Stimulated activated effector memory CD8-positive, alpha-beta T cell treated with anti-CD3 and anti-CD28 coated beads, Interleukin-12 subunit alpha, Interleukin-12 subunit beta, amount 100 ng/mL, for 72 hours (primary cell): ENCODE measurements at regions not wholly inside any gene's neighbourhood (a gene's known extent, or its start where the extent isn't known, plus 50 kb on each side); places are given as distances from the start of the nearest gene placed in this dataset.

Experiments
- ATAC-seq: fragments of 150-1000 bp; cut with Tn5 transposase; 2 replicates; pipeline ENCODE4 v1.10.0; 2021
- DNase-seq, 2 donors: peaks; one replicate each; pipeline ENCODE4 v3.0.0; 2021 to 2022; ENCODE audit warnings: low spot score in 2 of 2
- H3K27ac Mint-ChIP-seq: one replicate; pipeline ENCODE4 v1.8.0; 2022; ENCODE audit warnings: mild to moderate bottlenecking, mixed read lengths
- H3K36me3 Mint-ChIP-seq: one replicate; pipeline ENCODE4 v1.8.0; 2022; ENCODE audit warnings: mild to moderate bottlenecking, mixed read lengths
- H3K4me1 Mint-ChIP-seq: one replicate; pipeline ENCODE4 v1.8.0; 2022; ENCODE audit warnings: mixed read lengths
- H3K4me3 Mint-ChIP-seq: one replicate; pipeline ENCODE4 v1.8.0; 2022; ENCODE audit warnings: mild to moderate bottlenecking, mixed read lengths
- H3K9me3 Mint-ChIP-seq: one replicate; pipeline ENCODE4 v1.8.0; 2022; ENCODE audit warnings: mixed read lengths

DNA sequence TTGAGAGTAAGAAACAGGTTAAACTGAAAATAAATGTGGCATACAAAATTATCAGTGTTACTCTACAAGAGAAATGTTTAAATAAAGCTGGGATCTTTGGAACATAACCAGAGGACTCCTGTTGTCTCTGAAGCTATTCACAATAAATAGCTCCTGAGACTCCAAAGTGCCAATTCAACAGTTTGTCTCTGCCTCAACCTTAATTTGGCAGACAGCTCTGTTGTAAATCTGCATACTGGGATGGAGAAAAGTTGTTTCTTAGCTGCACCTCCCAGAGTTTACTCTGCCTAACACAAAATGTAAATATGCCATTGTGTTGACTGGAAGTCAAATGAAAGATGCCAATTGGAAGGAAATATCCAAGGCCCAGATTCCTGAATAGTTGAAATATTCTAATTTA lies 238.5 kb upstream of the EPHA4 start:
- H3K36me3 Mint-ChIP-seq: no peaks in the 10 kb centered on the region
- peaks cover 3% of the 10 kb centered on the region for H3K9me3 Mint-ChIP-seq
- no peak overlapping the region for H3K4me3 Mint-ChIP-seq
- no peak for DNase-seq
- no peaks in the 10 kb centered on the region for H3K4me1 Mint-ChIP-seq
- no peak overlapping the region for H3K27ac Mint-ChIP-seq
- ATAC-seq: no peak

DNA sequence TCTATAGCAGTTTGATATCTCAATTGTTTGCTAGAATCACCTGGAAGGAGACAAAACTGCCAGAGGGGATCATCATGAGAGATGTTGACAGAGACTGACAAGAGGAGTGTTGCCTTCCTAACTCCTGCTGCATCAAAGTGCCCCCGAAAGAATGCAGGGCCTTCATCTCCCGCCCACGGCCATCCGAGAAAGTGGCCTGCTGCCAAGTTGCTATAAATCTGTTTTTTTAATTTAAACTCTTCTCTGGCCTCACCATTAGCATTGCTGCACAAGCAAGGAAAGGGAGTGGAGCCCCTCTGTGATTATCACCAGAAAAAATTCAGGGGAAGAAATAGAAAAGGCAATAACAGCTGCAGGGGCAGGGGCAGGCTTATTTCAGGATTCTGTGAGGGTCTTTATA lies 238.1 kb upstream of the EPHA4 start:
- ATAC-seq: no peak
- Mint-ChIP-seq H3K27ac (no peak overlapping the region), H3K36me3 (no peaks in the 10 kb centered on the region)

DNA sequence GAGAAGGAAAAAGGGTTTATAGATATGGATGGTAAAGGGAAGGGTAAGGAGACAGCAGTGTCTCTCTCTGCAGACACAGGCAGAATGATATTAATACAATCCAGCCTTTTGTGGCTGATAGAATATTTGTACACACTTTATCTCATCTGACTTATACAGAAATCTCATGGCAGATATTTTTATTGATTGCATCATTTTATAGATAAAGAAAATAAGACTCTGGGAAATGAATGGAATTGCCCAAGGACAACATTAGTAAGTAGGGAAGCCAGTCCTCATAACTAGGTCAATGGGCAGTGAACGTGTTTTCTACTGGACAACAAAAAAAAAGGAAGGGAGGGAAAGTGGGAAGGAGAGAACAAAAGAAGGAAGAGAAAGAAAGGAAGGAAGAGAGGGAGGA lies 236.4 kb upstream of the EPHA4 start:
- H3K4me1 Mint-ChIP-seq: no peaks in the 10 kb centered on the region
- no peak overlapping the region for H3K27ac Mint-ChIP-seq
- peaks cover 3% of the 10 kb centered on the region for H3K9me3 Mint-ChIP-seq
- no peaks in the 10 kb centered on the region for H3K36me3 Mint-ChIP-seq
- no peak for ATAC-seq
- DNase-seq: no peak
- no peak overlapping the region for H3K4me3 Mint-ChIP-seq

More for the DNA sequence above, 238.1 kb upstream of the EPHA4 start:
- H3K9me3 Mint-ChIP-seq: peaks cover 3% of the 10 kb centered on the region
- DNase-seq: no peak
- no peaks in the 10 kb centered on the region for H3K4me1 Mint-ChIP-seq
- H3K4me3 Mint-ChIP-seq: no peak overlapping the region

DNA sequence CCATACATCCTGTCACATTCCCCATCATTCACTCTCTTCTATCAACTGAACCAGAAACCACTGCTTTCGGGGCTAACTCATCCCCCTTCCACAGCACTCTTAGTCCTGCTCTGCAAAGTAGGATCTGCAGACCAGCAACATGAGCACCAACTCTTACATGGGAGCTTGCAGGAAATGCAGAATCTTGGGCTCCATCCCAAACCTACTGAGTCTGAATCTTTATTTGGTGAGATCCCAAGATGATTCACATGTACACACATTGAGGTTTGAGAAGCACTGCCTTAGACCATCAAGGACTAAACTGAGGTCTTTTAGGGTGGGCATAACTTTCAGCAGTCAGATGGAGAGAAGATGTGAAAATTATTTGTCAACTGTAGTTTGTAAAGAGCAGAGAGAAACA lies 235.6 kb upstream of the EPHA4 start:
- DNase-seq: no peak
- H3K36me3 Mint-ChIP-seq: no peaks in the 10 kb centered on the region
- peaks cover 3% of the 10 kb centered on the region for H3K9me3 Mint-ChIP-seq
- no peak overlapping the region for H3K4me3 Mint-ChIP-seq
- no peaks in the 10 kb centered on the region for H3K4me1 Mint-ChIP-seq
- no peak for ATAC-seq
- H3K27ac Mint-ChIP-seq: no peak overlapping the region

DNA sequence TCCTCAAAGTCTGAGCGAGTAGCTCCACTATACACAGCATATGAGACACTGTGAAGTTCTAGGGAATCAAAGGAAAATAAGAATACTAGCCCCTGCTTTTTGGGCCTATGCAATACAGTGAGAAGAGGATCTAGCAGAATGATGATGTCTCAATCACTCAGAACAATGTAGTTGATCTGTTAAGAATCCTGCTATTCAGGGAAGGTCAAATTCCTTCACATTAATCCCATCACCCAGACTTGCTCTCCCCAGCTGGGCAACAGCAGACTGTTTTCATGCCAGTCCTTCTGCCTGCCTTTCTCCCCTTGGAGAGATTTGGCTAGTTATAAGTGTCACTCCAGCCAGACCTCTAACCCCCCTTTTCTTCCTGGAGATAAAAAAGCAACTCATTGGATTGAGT lies 230.0 kb upstream of the EPHA4 start:
- no peaks in the 10 kb centered on the region for H3K4me1 Mint-ChIP-seq
- peaks cover 5% of the 10 kb centered on the region for H3K9me3 Mint-ChIP-seq
- H3K27ac Mint-ChIP-seq: no peak overlapping the region
- H3K36me3 Mint-ChIP-seq: no peaks in the 10 kb centered on the region
- ATAC-seq: no peak
- no peak for DNase-seq
- H3K4me3 Mint-ChIP-seq: no peak overlapping the region

DNA sequence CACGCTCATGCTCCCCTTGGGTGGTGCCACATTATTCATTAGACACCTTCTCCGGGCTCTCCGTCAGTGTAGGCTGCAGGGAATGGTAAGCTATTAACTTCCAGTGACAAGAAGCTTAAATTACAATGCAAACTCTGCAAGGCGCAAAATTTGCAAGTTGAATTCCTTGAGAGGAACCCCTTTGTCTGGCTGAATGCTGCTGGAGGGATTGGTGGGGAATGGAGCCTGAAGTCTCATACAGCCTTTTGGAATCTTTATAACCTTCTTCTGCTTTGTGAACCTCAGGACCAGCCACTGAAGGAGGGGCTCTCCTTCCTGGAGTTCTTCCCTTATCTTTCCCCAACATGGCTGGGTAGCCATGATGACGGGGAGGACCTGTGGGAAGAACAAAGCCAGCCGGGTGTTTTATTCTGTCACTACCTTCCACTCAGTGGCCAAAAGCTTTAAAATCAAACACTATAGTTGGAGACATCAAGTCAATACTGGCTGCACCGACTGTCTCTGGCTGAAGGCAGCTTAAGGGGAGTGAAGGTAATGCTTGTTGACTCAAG lies 220.9 kb upstream of the EPHA4 start:
- H3K4me3 Mint-ChIP-seq: no peak overlapping the region
- peaks cover 3% of the 10 kb centered on the region for H3K9me3 Mint-ChIP-seq
- H3K4me1 Mint-ChIP-seq: no peaks in the 10 kb centered on the region
- H3K27ac Mint-ChIP-seq: no peak overlapping the region
- H3K36me3 Mint-ChIP-seq: peaks cover 6% of the 10 kb centered on the region
- ATAC-seq (no peak), DNase-seq (no peak)

DNA sequence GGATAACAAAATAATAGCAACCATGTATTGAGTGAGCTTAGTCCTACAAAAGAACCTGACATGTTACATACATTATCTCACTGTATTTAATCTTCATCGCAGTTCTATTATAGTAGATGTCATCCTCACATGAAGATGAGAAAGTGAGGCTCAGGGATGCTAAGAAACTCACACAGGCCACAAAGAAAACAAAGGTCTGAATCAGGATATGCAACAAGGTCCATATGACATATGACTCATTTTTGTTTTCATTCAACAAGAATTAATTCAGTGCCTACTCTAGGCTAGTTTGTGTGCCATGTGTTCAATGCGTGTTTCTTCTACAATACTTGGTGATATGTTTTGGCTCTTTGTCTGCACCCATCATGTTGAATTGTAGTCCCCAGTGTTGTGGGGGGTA lies 219.7 kb upstream of the EPHA4 start:
- peaks cover 3% of the 10 kb centered on the region for H3K9me3 Mint-ChIP-seq
- DNase-seq (no peak), ATAC-seq (no peak)
- H3K27ac Mint-ChIP-seq: no peak overlapping the region
- H3K36me3 Mint-ChIP-seq: peaks cover 6% of the 10 kb centered on the region
- no peaks in the 10 kb centered on the region for H3K4me1 Mint-ChIP-seq
- H3K4me3 Mint-ChIP-seq: no peak overlapping the region

DNA sequence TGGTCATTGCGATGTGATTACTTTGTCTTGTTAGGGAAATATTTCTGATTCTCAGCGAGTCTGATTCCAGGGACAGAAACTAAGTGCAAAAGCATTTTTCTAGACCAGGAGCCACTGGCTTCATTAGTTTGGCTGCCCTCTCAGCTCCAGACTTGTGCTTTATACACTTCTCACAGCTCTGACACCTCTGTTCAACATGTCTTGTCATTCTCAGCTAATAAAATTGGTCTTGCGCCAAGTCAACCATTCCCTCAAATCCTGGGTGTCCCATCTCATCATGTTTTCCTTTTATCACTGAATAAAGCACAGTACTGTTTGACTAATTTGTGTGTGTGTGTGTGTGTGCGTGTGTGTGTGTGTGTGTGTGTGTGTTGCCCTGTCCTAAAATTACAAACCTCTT lies 215.5 kb upstream of the EPHA4 start:
- H3K36me3 Mint-ChIP-seq: no peaks in the 10 kb centered on the region
- H3K4me3 Mint-ChIP-seq: no peak overlapping the region
- peaks cover 6% of the 10 kb centered on the region for H3K9me3 Mint-ChIP-seq
- DNase-seq: no peak
- no peak for ATAC-seq
- H3K4me1 Mint-ChIP-seq: no peaks in the 10 kb centered on the region
- no peak overlapping the region for H3K27ac Mint-ChIP-seq

DNA sequence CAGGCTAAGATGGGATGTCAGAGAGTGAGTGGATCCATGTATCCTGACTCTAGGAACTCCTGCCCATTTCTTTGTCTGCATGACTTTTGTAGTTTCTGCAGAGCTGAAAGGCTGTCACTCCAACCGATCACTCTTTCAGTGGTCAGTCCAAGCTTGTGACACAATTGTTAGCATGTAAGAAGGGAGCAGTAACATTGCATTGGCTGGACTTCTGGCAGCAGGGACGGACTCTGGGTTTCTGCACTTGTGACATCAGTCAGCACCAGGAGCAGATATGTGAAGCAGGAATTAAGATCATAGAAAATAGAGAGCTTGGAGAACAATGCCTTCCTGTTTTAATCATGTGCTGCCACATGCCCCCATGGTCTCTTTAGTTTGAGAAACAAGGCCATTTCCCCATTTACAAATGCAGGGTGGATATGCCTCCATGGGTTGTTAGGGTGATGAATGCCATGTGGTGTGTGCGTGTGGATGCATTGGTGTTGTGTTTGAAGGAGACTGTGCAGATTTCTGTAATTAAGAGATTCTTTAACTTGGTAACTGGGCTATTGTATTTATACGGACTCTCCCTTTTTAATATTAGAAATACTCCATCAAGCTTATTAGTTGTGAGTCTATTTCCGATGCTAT lies 214.3 kb upstream of the EPHA4 start:
- Mint-ChIP-seq H3K4me1 (no peaks in the 10 kb centered on the region), H3K4me3 (no peak overlapping the region), H3K9me3 (peaks cover 6% of the 10 kb centered on the region), H3K27ac (no peak overlapping the region), H3K36me3 (no peaks in the 10 kb centered on the region)
- ATAC-seq (no peak), DNase-seq (no peak)

DNA sequence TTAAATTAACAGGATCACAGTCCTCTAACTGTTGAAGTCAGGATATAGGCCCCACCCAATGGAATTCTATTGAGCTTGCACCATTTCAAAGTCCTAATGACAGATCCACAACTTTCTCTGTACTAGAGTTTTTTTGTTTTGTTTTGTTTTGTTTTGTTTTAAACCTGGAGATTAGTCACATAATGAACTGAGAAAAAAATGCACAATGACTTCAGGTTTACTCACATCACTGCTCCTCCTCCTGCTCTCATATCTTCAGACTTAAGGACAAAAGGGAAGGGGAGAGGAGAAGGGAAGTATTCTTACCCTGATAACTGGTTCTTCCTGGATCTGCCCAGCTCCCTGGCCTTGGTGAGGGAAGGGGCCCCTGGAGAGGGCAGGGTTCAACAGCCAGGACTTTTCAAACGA lies 208.2 kb upstream of the EPHA4 start:
- no peak for DNase-seq
- no peak for ATAC-seq
- H3K27ac Mint-ChIP-seq: no peak overlapping the region
- no peaks in the 10 kb centered on the region for H3K36me3 Mint-ChIP-seq
- no peaks in the 10 kb centered on the region for H3K4me1 Mint-ChIP-seq
- H3K4me3 Mint-ChIP-seq: no peak overlapping the region
- H3K9me3 Mint-ChIP-seq: peaks cover 3% of the 10 kb centered on the region

DNA sequence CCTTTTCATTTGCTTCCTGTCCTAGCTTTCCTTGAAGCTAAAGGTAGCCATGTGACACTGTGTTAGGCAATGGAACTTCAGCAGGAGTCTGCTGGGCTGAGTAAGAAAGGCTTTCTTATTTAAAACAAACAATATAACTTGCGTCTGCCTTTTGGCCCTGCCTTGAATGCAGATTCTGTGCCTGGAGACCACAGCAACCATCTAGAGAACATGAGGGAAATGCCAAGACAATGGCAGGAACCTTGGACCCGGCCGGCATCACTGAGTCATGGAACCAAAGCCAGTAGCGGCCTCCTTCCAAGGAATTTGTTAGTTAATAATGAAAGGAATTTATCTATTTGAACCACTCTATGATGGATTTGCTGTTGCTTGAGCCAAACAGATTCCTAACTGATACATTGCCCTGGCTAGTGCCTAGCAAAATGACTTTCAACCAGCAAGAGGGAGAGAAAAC lies 207.5 kb upstream of the EPHA4 start:
- H3K4me1 Mint-ChIP-seq: no peaks in the 10 kb centered on the region
- no peak overlapping the region for H3K27ac Mint-ChIP-seq
- no peak for ATAC-seq
- peaks cover 3% of the 10 kb centered on the region for H3K9me3 Mint-ChIP-seq
- no peak for DNase-seq
- H3K36me3 Mint-ChIP-seq: no peaks in the 10 kb centered on the region
- H3K4me3 Mint-ChIP-seq: no peak overlapping the region

DNA sequence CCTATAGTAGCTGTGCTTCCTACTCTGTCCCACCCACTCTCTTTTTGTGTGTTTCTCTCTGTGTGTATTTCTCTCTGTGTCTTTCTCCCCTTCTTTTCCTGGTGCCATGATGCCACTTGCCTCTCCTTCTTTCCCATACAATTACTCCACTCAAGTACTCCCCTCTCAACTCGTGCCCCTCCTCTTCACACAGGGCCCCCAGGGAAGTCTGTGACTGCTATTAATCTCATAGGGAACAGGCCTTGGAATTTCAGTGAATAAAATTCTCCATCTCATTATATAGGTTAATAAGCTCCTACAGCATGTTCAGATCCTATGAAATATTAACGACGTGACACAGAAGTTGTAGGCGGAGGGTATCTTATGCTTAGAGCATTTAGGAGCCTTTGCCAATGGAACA lies 205.9 kb upstream of the EPHA4 start:
- no peak overlapping the region for H3K4me3 Mint-ChIP-seq
- no peak for ATAC-seq
- H3K9me3 Mint-ChIP-seq: no peaks in the 10 kb centered on the region
- no peaks in the 10 kb centered on the region for H3K4me1 Mint-ChIP-seq
- DNase-seq: no peak
- no peak overlapping the region for H3K27ac Mint-ChIP-seq
- H3K36me3 Mint-ChIP-seq: no peaks in the 10 kb centered on the region

DNA sequence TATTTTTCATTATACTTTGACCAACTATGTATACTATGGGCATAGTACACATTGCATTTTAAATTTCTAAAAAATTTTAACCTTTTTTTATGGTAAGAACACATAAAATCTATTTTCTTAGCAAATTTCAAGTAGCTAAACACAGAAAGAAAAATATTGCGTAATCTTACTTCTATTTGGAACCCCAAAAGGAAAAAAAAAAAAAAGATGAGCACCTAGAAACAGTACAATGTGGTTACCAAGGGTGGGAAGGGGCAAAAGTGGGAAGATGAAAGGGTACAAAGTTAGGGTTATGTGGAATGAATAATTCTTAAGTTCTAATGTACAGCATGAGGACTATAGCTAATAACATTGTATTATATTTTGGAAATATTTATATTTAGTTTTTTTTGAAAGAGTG lies 205.0 kb upstream of the EPHA4 start:
- Mint-ChIP-seq H3K4me1 (no peaks in the 10 kb centered on the region), H3K27ac (no peak overlapping the region), H3K36me3 (no peaks in the 10 kb centered on the region), H3K4me3 (no peak overlapping the region), H3K9me3 (peaks cover 3% of the 10 kb centered on the region)
- ATAC-seq (no peak), DNase-seq (no peak)

DNA sequence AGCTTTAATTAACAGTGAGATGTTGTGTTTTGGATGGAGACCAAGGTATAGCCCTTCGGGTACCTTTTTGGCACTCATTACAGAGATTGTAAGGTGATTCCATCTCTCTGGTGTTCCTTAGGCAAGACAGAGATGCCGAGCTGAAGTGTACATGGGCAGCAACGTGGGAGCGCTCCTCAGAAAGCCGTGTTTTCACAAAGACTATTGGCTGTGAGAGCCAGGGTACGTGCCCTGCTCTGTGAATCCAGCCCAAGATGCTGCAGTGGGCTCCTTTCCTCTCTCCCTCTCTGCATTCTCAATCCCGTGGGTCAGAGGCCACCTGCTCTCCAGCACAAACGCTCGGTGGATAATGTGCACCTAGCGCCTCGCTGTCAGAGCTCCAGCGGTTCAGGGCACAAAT lies 203.0 kb upstream of the EPHA4 start:
- Mint-ChIP-seq H3K36me3 (no peaks in the 10 kb centered on the region), H3K4me3 (no peak overlapping the region), H3K4me1 (no peaks in the 10 kb centered on the region), H3K27ac (no peak overlapping the region), H3K9me3 (peaks cover 3% of the 10 kb centered on the region)
- DNase-seq (no peak), ATAC-seq (no peak)

DNA sequence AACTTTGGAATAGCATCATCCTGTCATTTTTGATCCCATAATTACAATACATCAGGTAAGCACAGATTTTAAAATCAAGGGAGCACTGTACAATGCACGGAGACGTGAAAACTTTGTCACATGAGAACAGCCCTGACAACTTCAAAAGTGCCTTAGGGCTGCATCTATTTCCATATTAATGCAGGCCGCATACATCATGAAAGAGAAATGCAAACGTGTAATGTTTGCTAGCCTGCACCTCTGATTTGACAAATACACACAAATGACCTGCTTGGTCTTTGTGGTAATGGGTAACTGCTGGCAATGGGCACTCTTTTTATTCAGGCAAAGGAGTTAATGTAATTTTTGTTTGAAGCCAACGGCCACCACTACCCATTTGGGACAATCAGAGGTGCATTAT lies 202.0 kb upstream of the EPHA4 start:
- DNase-seq: no peak
- Mint-ChIP-seq H3K27ac (no peak overlapping the region), H3K4me1 (no peaks in the 10 kb centered on the region), H3K4me3 (no peak overlapping the region), H3K36me3 (no peaks in the 10 kb centered on the region), H3K9me3 (peaks cover 3% of the 10 kb centered on the region)
- no peak for ATAC-seq

DNA sequence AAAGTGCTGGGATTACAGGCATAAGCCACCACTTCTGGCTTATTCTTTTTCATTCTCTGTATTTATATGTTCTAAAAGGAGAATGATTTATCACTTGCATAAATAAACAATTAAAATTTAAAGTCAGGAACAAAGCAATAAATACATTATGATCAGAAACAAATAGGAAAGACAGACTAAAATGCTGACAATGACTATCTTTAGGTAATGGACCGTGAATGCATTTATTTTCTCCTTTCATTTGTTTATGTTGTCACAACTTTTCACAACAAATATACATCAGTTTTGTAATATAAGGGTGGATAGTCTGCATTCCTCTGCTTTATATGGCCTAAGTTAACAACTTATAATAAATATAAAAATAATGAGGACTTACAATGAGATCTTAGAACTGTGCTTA lies 199.2 kb upstream of the EPHA4 start:
- no peak for ATAC-seq
- H3K9me3 Mint-ChIP-seq: peaks cover 3% of the 10 kb centered on the region
- no peaks in the 10 kb centered on the region for H3K36me3 Mint-ChIP-seq
- H3K27ac Mint-ChIP-seq: no peak overlapping the region
- no peaks in the 10 kb centered on the region for H3K4me1 Mint-ChIP-seq
- H3K4me3 Mint-ChIP-seq: no peak overlapping the region
- no peak for DNase-seq
